Nephron progenitor cell (in vitro differentiated cells): ENCODE measurements at regions not wholly inside any gene's neighbourhood (a gene's known extent, or its start where the extent isn't known, plus 50 kb on each side); places are given as distances from the start of the nearest gene placed in this dataset.
A peak's percentile ranks its signal among the peaks of the same experiment; 100 is the strongest.

Experiments
- DNase-seq: peaks from one replicate; pipeline ENCODE4 v3.0.0; 2021
- H3K27ac Mint-ChIP-seq: 2 replicates; pipeline ENCODE4 v1.8.0; 2021; ENCODE audit warnings: mild to moderate bottlenecking, moderate library complexity, mixed read lengths
- H3K27me3 Mint-ChIP-seq: 2 replicates; pipeline ENCODE4 v1.8.0; 2021; ENCODE audit warnings: mild to moderate bottlenecking, low read depth, mixed read lengths; ENCODE audit not compliant: poor library complexity
- H3K36me3 Mint-ChIP-seq: 2 replicates; pipeline ENCODE4 v1.8.0; 2021; ENCODE audit warnings: low read depth, mixed read lengths
- H3K4me1 Mint-ChIP-seq: 2 replicates; pipeline ENCODE4 v1.8.0; 2021; ENCODE audit warnings: mixed read lengths
- H3K4me3 Mint-ChIP-seq: 2 replicates; pipeline ENCODE4 v1.8.0; 2021; ENCODE audit warnings: mild to moderate bottlenecking, moderate library complexity, mixed read lengths
- H3K9me3 Mint-ChIP-seq: 2 replicates; pipeline ENCODE4 v1.8.0; 2021; ENCODE audit warnings: mild to moderate bottlenecking, moderate library complexity, mixed read lengths
- TF ChIP-seq, protein P1 (sequence below): fragments of 200-600 bp; sonication (generic); IDR thresholded peaks from 2 replicates; pipeline ENCODE4 v1.5.0; 2021; ENCODE audit warnings: antibody characterized with exemption

GRCh38 chr6:164331026-164331425, 916.5 kb downstream of the QKI start:
- no peak overlapping the region for H3K27ac Mint-ChIP-seq
- no peaks in the 10 kb centered on the region for H3K9me3 Mint-ChIP-seq
- no peaks in the 10 kb centered on the region for H3K27me3 Mint-ChIP-seq
- no peaks in the 10 kb centered on the region for H3K36me3 Mint-ChIP-seq
- TF ChIP-seq, protein P1, sequence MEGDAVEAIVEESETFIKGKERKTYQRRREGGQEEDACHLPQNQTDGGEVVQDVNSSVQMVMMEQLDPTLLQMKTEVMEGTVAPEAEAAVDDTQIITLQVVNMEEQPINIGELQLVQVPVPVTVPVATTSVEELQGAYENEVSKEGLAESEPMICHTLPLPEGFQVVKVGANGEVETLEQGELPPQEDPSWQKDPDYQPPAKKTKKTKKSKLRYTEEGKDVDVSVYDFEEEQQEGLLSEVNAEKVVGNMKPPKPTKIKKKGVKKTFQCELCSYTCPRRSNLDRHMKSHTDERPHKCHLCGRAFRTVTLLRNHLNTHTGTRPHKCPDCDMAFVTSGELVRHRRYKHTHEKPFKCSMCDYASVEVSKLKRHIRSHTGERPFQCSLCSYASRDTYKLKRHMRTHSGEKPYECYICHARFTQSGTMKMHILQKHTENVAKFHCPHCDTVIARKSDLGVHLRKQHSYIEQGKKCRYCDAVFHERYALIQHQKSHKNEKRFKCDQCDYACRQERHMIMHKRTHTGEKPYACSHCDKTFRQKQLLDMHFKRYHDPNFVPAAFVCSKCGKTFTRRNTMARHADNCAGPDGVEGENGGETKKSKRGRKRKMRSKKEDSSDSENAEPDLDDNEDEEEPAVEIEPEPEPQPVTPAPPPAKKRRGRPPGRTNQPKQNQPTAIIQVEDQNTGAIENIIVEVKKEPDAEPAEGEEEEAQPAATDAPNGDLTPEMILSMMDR, result no peak
- DNase-seq, result no peak
- no peaks in the 10 kb centered on the region for H3K4me1 Mint-ChIP-seq
- H3K4me3 Mint-ChIP-seq, result no peak overlapping the region

DNA sequence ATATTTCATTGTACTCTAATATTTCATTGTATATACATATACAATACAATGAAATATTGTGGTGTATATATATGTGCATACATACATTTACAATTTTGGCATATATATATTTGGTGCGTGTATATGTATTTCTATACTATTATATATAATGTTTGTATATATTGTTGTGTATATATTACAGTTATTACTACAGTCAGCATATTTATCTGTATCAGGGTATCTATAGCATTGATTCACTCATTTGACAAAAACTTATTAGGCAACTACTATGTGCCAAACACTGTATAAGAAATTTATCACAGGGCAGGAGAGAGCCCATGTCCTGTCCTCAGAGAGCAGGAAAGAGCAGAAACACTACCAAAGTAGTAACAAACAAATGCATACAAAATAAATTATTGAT, 910.6 kb downstream of the QKI start:
- Mint-ChIP-seq H3K27ac (no peak overlapping the region), H3K9me3 (no peaks in the 10 kb centered on the region), H3K36me3 (no peaks in the 10 kb centered on the region), H3K4me3 (no peak overlapping the region), H3K27me3 (no peaks in the 10 kb centered on the region), H3K4me1 (peaks cover 10% of the 10 kb centered on the region)
- DNase-seq, result no peak
- TF ChIP-seq, protein P1, result no peak

- TF ChIP-seq, protein P1, result no peak
- H3K4me1 Mint-ChIP-seq, result peaks cover 10% of the 10 kb centered on the region
- H3K27ac Mint-ChIP-seq, result no peak overlapping the region
- H3K27me3 Mint-ChIP-seq, result no peaks in the 10 kb centered on the region
- no peaks in the 10 kb centered on the region for H3K36me3 Mint-ChIP-seq
- no peaks in the 10 kb centered on the region for H3K9me3 Mint-ChIP-seq
- no peak for DNase-seq
- H3K4me3 Mint-ChIP-seq, result no peak overlapping the region
Measured at GRCh38 chr6:164322533-164322932, 908.0 kb downstream of the QKI start.

GRCh38 chr6:164321297-164321696, 906.8 kb downstream of the QKI start:
- Mint-ChIP-seq H3K4me3 (no peak overlapping the region), H3K9me3 (no peaks in the 10 kb centered on the region), H3K4me1 (peaks cover 10% of the 10 kb centered on the region), H3K27ac (peak overlapping the region; percentile 44), H3K36me3 (no peaks in the 10 kb centered on the region), H3K27me3 (no peaks in the 10 kb centered on the region)
- TF ChIP-seq, protein P1, result no peak
- no peak for DNase-seq

DNA sequence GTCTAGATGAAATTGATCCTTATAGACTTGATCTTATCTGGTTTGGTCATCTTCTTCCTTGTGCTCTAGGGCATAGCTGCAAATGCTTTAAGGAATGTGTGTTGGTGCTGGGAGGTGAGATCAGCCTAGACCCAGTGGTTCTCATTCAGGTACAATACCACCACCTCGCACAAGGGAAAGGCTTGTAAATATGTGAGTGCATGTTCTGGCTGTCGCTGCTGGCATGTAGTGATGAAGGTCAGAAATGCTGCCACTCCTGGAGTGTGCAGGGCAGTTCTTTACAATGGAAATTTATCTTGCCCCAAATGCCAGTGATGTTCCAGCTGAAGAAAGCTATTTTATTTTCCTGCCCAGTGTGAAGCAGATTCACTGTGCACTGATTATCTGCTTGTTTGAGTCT, 900.9 kb downstream of the QKI start:
- TF ChIP-seq, protein P1, result no peak
- Mint-ChIP-seq H3K27me3 (no peaks in the 10 kb centered on the region), H3K36me3 (no peaks in the 10 kb centered on the region), H3K4me3 (no peak overlapping the region), H3K4me1 (no peaks in the 10 kb centered on the region), H3K9me3 (peaks cover 3% of the 10 kb centered on the region), H3K27ac (no peak overlapping the region)
- DNase-seq, result no peak

- H3K36me3 Mint-ChIP-seq, result no peaks in the 10 kb centered on the region
- no peak overlapping the region for H3K27ac Mint-ChIP-seq
- TF ChIP-seq, protein P1, result no peak
- peaks cover 3% of the 10 kb centered on the region for H3K27me3 Mint-ChIP-seq
- peaks cover 2% of the 10 kb centered on the region for H3K4me1 Mint-ChIP-seq
- H3K4me3 Mint-ChIP-seq, result no peak overlapping the region
- DNase-seq, result no peak
- H3K9me3 Mint-ChIP-seq, result peaks cover 10% of the 10 kb centered on the region
Measured at GRCh38 chr6:164308339-164308738, 893.8 kb downstream of the QKI start.
